GM12872 (cell line): ENCODE measurements at regions not wholly inside any gene's neighbourhood (a gene's known extent, or its start where the extent isn't known, plus 50 kb on each side); places are given as distances from the start of the nearest gene placed in this dataset.

Experiments used
- CTCF ChIP-seq: IDR thresholded peaks from 3 replicates; pipeline ENCODE4 v1.5.1; 2011; ENCODE audit warnings: low read depth, mild to moderate bottlenecking, low read length, moderate library complexity; ENCODE audit not compliant: insufficient read depth

GRCh38 chr6:67722861-67723261 is 912.2 kb upstream of the ADGRB3 start:
- no peak for TF ChIP-seq CTCF

GRCh38 chr6:67717281-67717680 is 917.8 kb upstream of the ADGRB3 start:
- no peak for TF ChIP-seq CTCF

- no peak for TF ChIP-seq CTCF
Observed at GRCh38 chr6:67706388-67706787, 928.7 kb upstream of the ADGRB3 start.

GRCh38 chr6:67698534-67698933 is 936.5 kb upstream of the ADGRB3 start:
- TF ChIP-seq CTCF, result no peak

GRCh38 chr6:67694127-67694526 is 941.0 kb upstream of the ADGRB3 start:
- no peak for TF ChIP-seq CTCF

GRCh38 chr6:67689329-67689728 is 945.8 kb upstream of the ADGRB3 start:
- TF ChIP-seq CTCF, result no peak

- TF ChIP-seq CTCF, result no peak
Observed at GRCh38 chr6:67687396-67687795, 947.7 kb upstream of the ADGRB3 start.

- no peak for TF ChIP-seq CTCF
Observed at GRCh38 chr6:67683960-67684359, 951.1 kb upstream of the ADGRB3 start.
